ENCODE measurements at regions not wholly inside any gene's neighbourhood (a gene's known extent, or its start where the extent isn't known, plus 50 kb on each side); places are given as distances from the start of the nearest gene placed in this dataset.

DNA sequence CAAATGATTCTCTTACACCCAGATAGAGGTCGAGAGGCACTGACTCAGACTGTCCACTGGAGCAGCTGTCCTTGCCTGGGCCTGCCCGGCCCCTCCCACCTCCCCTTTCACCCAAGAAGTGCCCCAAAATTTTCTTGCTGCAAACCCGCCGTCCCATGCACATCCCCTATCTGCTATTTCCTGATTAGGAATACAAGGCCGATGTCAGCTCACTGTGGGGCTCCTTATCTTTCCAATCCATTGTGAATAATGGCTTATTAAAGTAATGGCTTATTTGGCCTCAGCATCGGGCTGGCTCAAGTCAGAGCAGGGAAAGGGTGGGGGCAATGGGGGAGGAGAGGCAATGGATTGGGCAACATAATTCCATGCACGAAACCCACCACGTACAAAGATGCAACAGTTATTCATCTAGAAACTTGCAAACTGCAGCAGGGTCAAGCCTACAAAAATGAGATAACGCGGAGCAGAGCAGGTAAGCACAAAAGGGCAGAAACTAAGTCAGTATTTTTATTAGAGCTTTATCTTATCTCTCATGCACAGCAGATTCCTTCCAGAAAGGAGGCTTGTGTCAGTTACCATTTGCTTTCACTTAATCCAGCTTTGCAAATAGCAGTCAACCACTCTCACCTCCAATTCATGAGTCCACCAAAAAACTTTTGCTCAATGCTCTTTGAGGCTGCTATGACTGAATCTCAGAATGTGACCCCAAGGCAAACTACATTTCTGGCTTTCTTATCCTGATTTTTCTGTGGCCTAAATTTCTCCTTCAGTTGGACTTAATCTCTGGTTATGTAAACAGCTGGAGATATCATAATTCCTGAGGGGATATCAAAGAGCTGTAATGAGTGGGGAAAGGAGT, 138.2 kb upstream of the OSMR start:
- no peak for TF ChIP-seq POLR2AphosphoS5 (IDR thresholded peaks at IDR 0.05; ENCODE audit: low read depth, low read length)
- TF ChIP-seq SIN3A (IDR thresholded peaks at IDR 0.05; ENCODE audit: borderline replicate concordance, insufficient read depth, low read length) = no peak

Data from PFSK-1 (cell line).